ENCODE measurements at regions not wholly inside any gene's neighbourhood (a gene's known extent, or its start where the extent isn't known, plus 50 kb on each side); places are given as distances from the start of the nearest gene placed in this dataset.

DNA sequence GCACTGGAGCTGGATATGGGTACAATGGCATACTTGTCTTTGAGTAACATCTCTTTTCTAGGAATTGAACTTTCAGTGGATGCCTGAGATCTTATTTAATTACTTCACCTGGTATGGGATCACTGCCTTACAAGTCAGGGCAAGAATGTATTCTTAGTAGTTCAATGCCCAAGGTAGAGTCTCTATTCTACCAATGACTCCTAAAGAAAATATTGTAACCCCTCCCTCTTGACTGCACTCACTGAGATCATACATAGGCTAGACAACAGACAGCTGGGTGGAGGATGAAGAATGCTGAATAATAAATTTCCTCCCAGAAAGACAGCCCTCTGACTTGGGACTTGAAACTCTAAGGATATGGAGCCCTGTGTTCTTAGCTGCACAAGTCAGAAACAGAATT, 1216.3 kb upstream of the ACO1 start:
- Histone ChIP-seq H2BK15ac (ENCODE audit: low read depth, low read length) (no peak overlapping the region), H2BK12ac (ENCODE audit: insufficient read length, low read depth, low read length) (no peak overlapping the region), H2AFZ (ENCODE audit: low read length) (no peak overlapping the region), H3K27ac (ENCODE audit: insufficient read length, low read depth, low read length) (no peak overlapping the region), H3K79me1 (ENCODE audit: insufficient read depth, low read depth, low read length, poor library complexity, severe bottlenecking) (no peaks in the 10 kb centered on the region), H2AK5ac (ENCODE audit: insufficient read length, low read length) (no peak overlapping the region), H3K14ac (ENCODE audit: insufficient read depth, low read length) (no peak overlapping the region), H4K8ac (replicated peaks; ENCODE audit: insufficient read length, low read depth, low read length) (no peak overlapping the region), H3K4me1 (ENCODE audit: insufficient read depth, low read length) (no peaks in the 10 kb centered on the region), H3T11ph (ENCODE audit: low read length) (no peak overlapping the region), H3K4me2 (ENCODE audit: insufficient read depth, insufficient read length, low read length) (no peak overlapping the region), H4K5ac (ENCODE audit: insufficient read length, low read depth, low read length) (no peak overlapping the region), H2BK120ac (ENCODE audit: low read depth, low read length, poor library complexity, severe bottlenecking) (no peak overlapping the region), H4K20me1 (ENCODE audit: control insufficient read depth, insufficient read depth, insufficient read length) (no peaks in the 10 kb centered on the region), H3K79me2 (ENCODE audit: insufficient read depth, low read length) (no peaks in the 10 kb centered on the region), H3K23me2 (ENCODE audit: insufficient read length, low read depth, low read length, poor library complexity, severe bottlenecking) (no peaks in the 10 kb centered on the region), H3K4ac (ENCODE audit: low read depth, low read length) (no peak overlapping the region), H3K18ac (ENCODE audit: insufficient read length, low read depth, low read length) (no peak overlapping the region), H3K23ac (ENCODE audit: insufficient read length, low read depth, low read length) (no peak overlapping the region), H3K56ac (ENCODE audit: insufficient read length, low read depth, low read length) (no peak overlapping the region), H2BK20ac (ENCODE audit: low read depth, low read length, poor library complexity, severe bottlenecking) (no peak overlapping the region), H2BK5ac (ENCODE audit: insufficient read length, low read length) (no peak overlapping the region), H3K9ac (ENCODE audit: extremely low read depth, insufficient read length, low read length) (no peak overlapping the region), H4K91ac (ENCODE audit: insufficient read length, low read depth, low read length) (no peak overlapping the region), H3K9me3 (ENCODE audit: control insufficient read depth, low read depth, low read length) (no peaks in the 10 kb centered on the region), H3K27me3 (ENCODE audit: insufficient read depth, low read length) (no peaks in the 10 kb centered on the region)
- H3K4me1 Mint-ChIP-seq: no peaks in the 10 kb centered on the region
- peaks cover 0 to 6% of the 10 kb centered on the region in 2 experiments; a peak in 3 of 5 replicates for H3K9me3 Mint-ChIP-seq
- no peak for DNase-seq
- H3K4me3 Mint-ChIP-seq: no peak overlapping the region
- no peaks in the 10 kb centered on the region; a peak in 1 of 7 replicates for H3K36me3 Mint-ChIP-seq (ENCODE audit: insufficient read depth in 1 of 3, low read depth in 3 of 3)
- TF ChIP-seq, protein P1, sequence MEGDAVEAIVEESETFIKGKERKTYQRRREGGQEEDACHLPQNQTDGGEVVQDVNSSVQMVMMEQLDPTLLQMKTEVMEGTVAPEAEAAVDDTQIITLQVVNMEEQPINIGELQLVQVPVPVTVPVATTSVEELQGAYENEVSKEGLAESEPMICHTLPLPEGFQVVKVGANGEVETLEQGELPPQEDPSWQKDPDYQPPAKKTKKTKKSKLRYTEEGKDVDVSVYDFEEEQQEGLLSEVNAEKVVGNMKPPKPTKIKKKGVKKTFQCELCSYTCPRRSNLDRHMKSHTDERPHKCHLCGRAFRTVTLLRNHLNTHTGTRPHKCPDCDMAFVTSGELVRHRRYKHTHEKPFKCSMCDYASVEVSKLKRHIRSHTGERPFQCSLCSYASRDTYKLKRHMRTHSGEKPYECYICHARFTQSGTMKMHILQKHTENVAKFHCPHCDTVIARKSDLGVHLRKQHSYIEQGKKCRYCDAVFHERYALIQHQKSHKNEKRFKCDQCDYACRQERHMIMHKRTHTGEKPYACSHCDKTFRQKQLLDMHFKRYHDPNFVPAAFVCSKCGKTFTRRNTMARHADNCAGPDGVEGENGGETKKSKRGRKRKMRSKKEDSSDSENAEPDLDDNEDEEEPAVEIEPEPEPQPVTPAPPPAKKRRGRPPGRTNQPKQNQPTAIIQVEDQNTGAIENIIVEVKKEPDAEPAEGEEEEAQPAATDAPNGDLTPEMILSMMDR (conservative IDR thresholded peaks at IDR 0.05): no peak
- H3K27me3 Mint-ChIP-seq (ENCODE audit: low read depth): peaks cover 2% of the 10 kb centered on the region; the same call in 1 of the 2 replicates
- no peak overlapping the region for H3K27ac Mint-ChIP-seq

Data from H9 (cell line).